ENCODE measurements at regions not wholly inside any gene's neighbourhood (a gene's known extent, or its start where the extent isn't known, plus 50 kb on each side); places are given as distances from the start of the nearest gene placed in this dataset.
A peak's percentile ranks its signal among the peaks of the same experiment; 100 is the strongest.

- no peak for DNase-seq
Measured at GRCh38 chr2:121860758-121861227, 105.3 kb downstream of the TSN start.

DNA sequence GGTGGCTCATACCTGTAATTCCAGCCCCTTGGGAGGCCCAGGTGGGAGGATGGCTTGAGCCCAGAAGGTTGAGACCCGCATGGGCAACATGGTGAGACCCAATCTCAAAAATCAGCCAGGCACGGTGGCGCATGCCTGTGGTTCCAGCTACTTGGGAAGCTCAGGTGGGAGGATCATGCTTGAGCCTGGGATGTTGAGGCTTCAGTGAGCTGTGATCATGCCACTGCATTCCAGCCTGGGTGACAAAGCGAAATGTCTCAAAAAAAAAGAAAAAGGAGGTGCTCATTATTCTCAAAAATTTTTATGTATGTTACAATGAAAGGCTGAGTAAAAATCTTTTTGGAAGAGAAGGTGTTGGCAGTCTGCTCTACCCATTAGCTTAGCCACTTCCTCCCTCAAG is 106.8 kb downstream of the TSN start:
- DNase-seq: no peak

GRCh38 chr2:121865914-121866313 is 110.5 kb downstream of the TSN start:
- no peak for DNase-seq

GRCh38 chr2:121866789-121867188 is 111.3 kb downstream of the TSN start:
- no peak for DNase-seq

GRCh38 chr2:121868652-121869051 is 113.2 kb downstream of the TSN start:
- no peak for DNase-seq

GRCh38 chr2:121869363-121869762 is 113.9 kb downstream of the TSN start:
- no peak for DNase-seq

DNA sequence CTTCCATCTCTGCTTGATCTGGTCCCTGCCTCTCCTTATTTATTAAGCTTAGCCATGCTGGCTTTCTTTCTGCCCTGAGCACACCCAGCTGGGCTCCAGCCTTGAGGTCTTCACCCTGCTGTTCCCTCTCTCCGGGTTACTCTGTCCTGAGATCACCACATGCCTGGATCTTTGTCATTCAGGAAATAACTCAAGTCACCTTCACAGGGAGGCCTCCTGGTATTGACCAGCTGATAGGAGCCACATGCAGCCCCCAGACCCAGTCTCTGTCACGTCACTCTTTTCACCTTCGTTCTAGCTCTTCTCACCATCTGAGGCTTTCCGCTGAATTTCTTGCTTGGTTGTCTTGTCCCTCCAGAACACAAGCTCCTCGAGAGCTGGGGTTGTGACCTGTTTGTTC is 114.4 kb downstream of the TSN start:
- DNase-seq: no peak

GRCh38 chr2:121872651-121873050 is 117.2 kb downstream of the TSN start:
- DNase-seq: no peak

DNA sequence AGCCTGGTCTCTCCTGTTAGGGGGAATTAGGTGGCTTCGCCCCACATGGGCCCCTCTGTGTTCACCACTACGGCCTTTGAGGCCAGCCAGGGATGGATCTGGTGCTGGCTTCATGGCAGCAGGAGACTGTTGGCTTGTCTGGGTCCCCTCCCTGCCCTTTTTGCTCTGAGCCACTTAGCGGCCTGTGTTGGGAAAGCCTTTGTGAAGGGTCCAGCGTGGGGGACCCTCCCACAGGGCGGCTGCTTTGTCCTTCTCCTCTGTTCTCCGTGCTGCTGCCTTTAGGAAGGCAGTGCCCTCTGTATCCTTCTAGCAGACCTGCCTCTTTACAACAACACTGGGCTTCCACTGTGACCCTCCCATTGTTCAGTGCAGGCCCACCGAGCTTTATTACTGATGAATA is 118.4 kb downstream of the TSN start:
- no peak for DNase-seq

- DNase-seq: no peak
Measured at GRCh38 chr2:121875585-121876185, 120.2 kb downstream of the TSN start.

DNA sequence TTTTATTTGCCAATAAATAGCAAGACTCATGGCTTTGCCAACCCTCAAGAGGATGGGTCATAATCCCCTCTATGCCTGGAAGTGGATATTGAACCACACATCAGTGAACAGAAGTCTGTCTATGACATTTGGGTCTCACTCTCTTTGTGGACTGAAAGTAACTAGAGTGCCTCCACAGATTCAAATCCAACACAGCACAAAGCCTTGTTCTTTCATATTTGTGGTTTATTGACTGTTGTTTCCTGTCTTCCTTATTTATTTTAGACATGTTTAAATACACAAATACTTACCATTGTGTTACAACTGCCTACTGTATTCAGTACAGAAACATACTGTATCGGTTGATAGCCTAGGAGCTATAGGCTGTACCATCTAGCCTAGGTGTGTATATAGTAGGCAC is 121.9 kb downstream of the TSN start:
- DNase-seq: no peak

DNA sequence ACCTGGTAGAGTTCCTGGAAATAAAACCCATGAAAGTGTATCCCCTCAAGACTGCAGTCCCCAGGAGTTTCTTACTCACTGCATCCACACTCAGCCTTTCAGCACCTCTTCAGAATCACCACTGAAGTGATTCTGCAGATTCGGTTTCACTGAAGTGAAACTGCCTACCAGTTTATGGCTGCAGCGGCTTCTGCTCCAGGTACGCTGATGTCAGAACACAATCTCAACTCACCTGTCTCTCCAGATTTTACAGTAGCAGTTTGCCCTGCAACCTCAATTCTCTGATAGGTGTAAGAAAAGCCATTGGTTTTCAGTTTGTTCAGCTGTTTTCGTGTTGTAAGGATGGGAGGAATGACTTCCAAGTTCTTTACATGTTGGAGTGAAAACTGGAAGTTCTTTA is 124.8 kb downstream of the TSN start:
- no peak for DNase-seq

GRCh38 chr2:121881038-121881437 is 125.6 kb downstream of the TSN start:
- DNase-seq: no peak

DNA sequence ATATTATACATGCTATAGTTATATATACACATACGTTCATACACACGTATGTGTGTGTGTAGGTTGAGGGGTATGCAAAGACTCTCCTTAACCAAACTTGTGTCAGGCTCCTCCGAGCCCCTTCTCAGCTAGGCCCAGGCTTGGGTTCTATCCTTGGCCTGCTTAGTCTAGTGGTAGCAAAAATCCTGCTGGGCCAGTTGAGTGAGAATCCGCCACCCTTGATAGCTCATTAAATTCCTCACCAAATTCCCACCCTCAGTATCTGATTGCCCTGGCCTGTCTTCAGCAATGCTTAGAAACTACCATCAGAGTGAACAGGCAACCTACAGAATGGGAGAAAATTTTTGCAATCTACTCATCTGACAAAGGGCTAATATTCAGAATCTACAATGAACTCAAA is 126.5 kb downstream of the TSN start:
- no peak for DNase-seq

DNA sequence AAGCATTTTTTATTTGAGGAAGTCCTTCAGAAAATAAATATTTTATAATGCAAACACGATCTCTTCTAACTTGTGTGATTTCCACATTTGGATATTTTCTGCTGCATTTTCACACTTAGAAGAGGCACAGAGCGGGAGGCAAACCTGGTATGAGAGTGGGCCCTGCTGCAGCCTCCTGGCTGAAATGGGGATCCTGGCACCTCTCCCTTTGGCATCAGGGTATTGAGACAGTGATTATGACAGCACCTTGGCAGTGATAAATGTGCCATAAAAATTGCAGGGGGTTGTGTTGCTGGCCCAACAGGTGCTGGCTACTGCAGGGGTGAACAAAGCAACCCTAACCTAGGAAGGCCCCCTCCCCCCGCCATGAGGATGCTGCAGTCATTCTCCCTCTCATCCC is 128.6 kb downstream of the TSN start:
- DNase-seq: no peak

- no peak for DNase-seq
Measured at GRCh38 chr2:121884511-121884921, 129.1 kb downstream of the TSN start.

GRCh38 chr2:121886059-121886458 is 130.6 kb downstream of the TSN start:
- no peak for DNase-seq

DNA sequence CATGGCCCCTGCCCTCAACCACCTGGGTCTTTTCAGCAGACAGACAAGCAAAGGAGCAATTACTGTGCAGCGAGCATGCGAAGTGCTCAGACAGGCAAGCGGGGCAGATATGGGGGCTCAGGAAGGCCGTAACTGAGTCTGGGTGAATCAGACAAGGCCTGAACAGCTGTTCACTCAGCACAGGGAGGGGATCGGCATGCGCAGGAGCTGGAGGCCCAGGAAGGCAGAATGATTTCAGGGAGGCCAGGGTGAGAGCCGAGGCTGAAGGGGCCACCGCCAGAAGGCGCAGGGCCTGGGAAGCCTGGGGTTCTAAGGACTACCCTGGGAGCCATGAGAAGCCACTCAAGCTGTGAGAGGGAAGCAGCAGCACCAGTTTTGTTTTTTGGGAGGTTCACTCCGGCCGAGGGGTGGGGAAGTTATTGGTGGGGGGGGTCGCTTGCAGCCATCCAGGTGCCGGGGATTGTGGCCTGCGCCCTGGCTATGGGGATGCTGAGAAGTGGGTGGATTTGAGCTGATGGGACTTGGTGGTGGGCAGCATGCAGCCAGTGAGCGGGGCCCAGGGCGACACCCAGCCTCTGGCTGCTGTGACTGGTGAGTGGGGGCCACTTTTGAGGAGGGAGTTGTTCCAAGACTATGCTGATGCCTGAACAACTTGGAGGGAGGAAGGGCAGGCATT is 132.2 kb downstream of the TSN start:
- no peak for DNase-seq

DNA sequence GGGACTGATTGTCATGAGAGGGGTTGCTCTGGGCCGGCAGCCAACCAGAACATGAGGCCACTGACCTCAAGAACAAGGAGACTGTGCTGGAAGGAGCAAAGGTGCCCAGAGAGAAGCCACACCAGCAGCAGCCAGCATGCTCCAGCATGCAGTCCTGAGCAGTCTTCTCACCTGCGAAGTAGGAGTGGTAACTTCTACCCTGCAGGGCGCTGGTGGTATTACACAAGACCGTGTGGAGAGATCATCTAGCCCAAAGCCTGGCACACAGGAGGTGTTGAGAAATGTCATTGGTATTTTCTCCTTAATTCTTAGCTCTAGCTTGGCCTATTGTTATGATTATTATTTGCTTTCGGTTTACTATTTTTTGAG is 132.7 kb downstream of the TSN start:
- peak; percentile 35 for DNase-seq

GRCh38 chr2:121890041-121890440 is 134.6 kb downstream of the TSN start:
- DNase-seq: no peak

DNA sequence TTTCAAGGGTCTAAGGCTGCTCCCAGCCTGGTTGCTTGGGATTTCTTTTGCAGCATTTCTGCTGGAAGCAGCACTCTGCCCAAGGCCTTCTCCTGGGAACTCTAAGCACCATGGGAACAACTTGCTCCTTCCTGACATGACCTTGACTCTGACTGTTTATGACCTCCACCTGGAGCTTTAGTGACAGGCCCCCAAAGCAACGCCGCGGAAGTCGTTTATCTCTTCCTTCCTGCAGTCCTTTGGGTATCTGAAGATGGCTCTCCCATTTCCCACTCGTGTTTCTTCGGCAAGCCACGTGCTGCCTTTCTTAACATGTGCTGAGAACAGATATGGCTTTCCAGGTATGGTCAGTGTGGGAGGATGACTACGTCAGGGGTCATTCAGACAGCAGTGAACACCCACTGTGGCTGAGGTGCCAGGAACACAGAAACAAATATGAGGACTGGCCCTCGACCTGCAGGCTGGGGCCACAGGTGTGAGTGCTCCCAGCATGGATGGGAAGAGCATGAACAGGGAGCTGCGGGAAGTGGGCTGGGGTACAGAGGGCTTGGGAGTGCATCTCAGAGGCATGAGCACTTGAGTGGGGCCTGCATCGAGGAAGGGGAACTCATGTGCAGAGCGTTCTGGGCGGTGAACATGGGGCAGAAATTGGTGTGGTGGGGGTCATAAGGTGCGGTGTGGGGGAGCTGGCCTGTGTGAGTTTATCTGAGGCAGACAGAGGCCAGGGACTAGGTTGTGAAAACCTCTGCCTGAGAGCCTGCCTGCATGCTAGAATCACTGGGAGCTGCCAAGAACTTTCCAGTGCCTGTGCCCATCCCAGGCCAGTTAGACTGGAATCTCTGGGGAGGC is 140.5 kb downstream of the TSN start:
- DNase-seq: no peak

DNA sequence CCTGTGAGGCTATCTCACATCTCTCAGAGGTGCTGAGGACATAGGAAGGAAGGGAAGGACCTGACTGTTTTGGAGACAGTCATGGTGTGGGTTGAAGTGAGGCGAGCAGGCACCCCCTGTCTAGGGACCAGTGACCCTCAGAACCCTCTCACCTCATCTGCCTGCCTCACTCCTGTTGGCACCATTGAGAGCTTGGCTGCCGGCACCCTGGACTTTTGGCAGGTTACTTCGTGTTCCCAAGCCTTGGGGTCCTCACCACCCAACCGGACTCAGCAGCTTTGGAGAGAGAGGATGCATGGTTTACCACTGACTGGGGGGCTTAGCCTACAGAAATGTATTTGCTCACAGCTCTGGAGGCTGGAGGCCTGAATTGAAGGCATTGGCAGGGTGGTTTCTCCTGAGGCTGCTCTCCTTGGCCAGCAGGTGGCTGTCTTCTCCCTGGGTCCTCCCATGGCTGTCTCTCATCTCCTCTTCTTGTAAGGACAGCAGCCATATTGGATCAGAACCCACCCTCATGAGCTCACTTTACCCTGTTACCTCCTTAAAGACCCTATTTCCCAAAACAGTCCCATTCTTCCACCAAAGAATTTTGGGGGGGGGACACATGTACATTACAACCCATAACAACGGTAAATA is 142.0 kb downstream of the TSN start:
- DNase-seq: peak; percentile 62

GRCh38 chr2:121898483-121898882 is 143.0 kb downstream of the TSN start:
- no peak for DNase-seq

- DNase-seq: no peak
Measured at GRCh38 chr2:121900391-121900790, 144.9 kb downstream of the TSN start.

Measured in activated CD4-positive, alpha-beta T cell treated with anti-CD3 and anti-CD28 coated beads, Interleukin-10, Interleukin-2, amounts not matched to agents 100 ng/mL and 50 ng/mL, durations not matched to agents 16 hours and 8 hours (primary cell).